Stimulated activated CD8-positive, alpha-beta memory T cell treated with anti-CD3 and anti-CD28 coated beads, Interleukin-12 subunit alpha, Interleukin-12 subunit beta, amount 100 ng/mL, for 24 hours (primary cell): ENCODE measurements at regions not wholly inside any gene's neighbourhood (a gene's known extent, or its start where the extent isn't known, plus 50 kb on each side); places are given as distances from the start of the nearest gene placed in this dataset.
A peak's percentile ranks its signal among the peaks of the same experiment; 100 is the strongest.
"Not testable (repeated sequence)": the region's sequence is repeated elsewhere in the genome, so short reads cannot be mapped to it uniquely, and the experiment has no call there.

Source experiments
- DNase-seq: peaks from one replicate; pipeline ENCODE4 v3.0.0-alpha.2; 2020; ENCODE audit errors: extremely low read depth

- DNase-seq: no peak
Observed at GRCh38 chr11:129729216-129729615, 86.4 kb upstream of the TMEM45B start.

- no peak for DNase-seq
Observed at GRCh38 chr11:129729823-129730222, 85.8 kb upstream of the TMEM45B start.

- DNase-seq: no peak
Observed at GRCh38 chr11:129731316-129731715, 84.3 kb upstream of the TMEM45B start.

- no peak for DNase-seq
Observed at GRCh38 chr11:129732941-129733340, 82.7 kb upstream of the TMEM45B start.

GRCh38 chr11:129733384-129733783, 82.3 kb upstream of the TMEM45B start:
- no peak for DNase-seq

GRCh38 chr11:129733981-129734380, 81.7 kb upstream of the TMEM45B start:
- no peak for DNase-seq

- DNase-seq: no peak
Observed at GRCh38 chr11:129734654-129735053, 81.0 kb upstream of the TMEM45B start.

GRCh38 chr11:129737831-129738230, 77.8 kb upstream of the TMEM45B start:
- no peak for DNase-seq

GRCh38 chr11:129738242-129738641, 77.4 kb upstream of the TMEM45B start:
- no peak for DNase-seq

- no peak for DNase-seq
Observed at GRCh38 chr11:129739339-129739738, 76.3 kb upstream of the TMEM45B start.

GRCh38 chr11:129740125-129740719, 75.4 kb upstream of the TMEM45B start:
- DNase-seq: no peak

GRCh38 chr11:129743112-129743815, 72.4 kb upstream of the TMEM45B start:
- no peak for DNase-seq

- DNase-seq: no peak
Observed at GRCh38 chr11:129747071-129747470, 68.6 kb upstream of the TMEM45B start.

GRCh38 chr11:129749141-129749540, 66.5 kb upstream of the TMEM45B start:
- no peak for DNase-seq

GRCh38 chr11:129750343-129751292, 65.0 kb upstream of the TMEM45B start:
- DNase-seq: peak; percentile 31

GRCh38 chr11:129751511-129751910, 64.1 kb upstream of the TMEM45B start:
- no peak for DNase-seq

- not testable (repeated sequence) for DNase-seq
Observed at GRCh38 chr11:129763569-129763968, 52.1 kb upstream of the TMEM45B start.

- DNase-seq: not testable (repeated sequence)
Observed at GRCh38 chr11:129764204-129764603, 51.4 kb upstream of the TMEM45B start.
